Panc1 (cell line): ENCODE measurements at regions not wholly inside any gene's neighbourhood (a gene's known extent, or its start where the extent isn't known, plus 50 kb on each side); places are given as distances from the start of the nearest gene placed in this dataset.

Source experiments
- CTCF ChIP-seq: fragments of 450-650 bp; IDR thresholded peaks from 2 replicates; pipeline ENCODE4 v1.5.1; 2017; ENCODE audit warnings: mild to moderate bottlenecking
- POLR2AphosphoS5 ChIP-seq: IDR thresholded peaks from 2 replicates; pipeline ENCODE4 v1.6.1; 2012; ENCODE audit warnings: mild to moderate bottlenecking, low read depth, low read length, moderate library complexity
- REST ChIP-seq, 2 experiments: IDR thresholded peaks; 2 replicates each; pipeline ENCODE4 v1.6.1; 2011 to 2012; ENCODE audit warnings: low read depth in 2 of 2, control low read depth in 1 of 2, low read length in 1 of 2, mild to moderate bottlenecking in 1 of 2, moderate library complexity in 1 of 2; ENCODE audit not compliant: insufficient read depth in 1 of 2
- SIN3A ChIP-seq: IDR thresholded peaks from 2 replicates; pipeline ENCODE4 v1.6.1; 2012; ENCODE audit warnings: low read depth, mild to moderate bottlenecking, low read length, moderate library complexity, borderline replicate concordance; ENCODE audit not compliant: insufficient read depth

- TF ChIP-seq CTCF (no peak), REST (IDR thresholded peaks at IDR 0.05; ENCODE audit: insufficient read depth in 1 of 2, low read depth in 2 of 2, low read length in 1 of 2) (no peak), POLR2AphosphoS5 (no peak), SIN3A (no peak)
Observed at GRCh38 chr4:12492730-12493393, 991.3 kb downstream of the RAB28 start.
